MM.1S (cell line): ENCODE measurements at regions not wholly inside any gene's neighbourhood (a gene's known extent, or its start where the extent isn't known, plus 50 kb on each side); places are given as distances from the start of the nearest gene placed in this dataset.

ENCODE experiments used
- EZH2phosphoT487 ChIP-seq: fragments of 300-600 bp; sonication (generic); IDR thresholded peaks from 2 replicates; pipeline ENCODE4 v1.6.1; 2018; ENCODE audit warnings: antibody characterized with exemption, low read length
- TF ChIP-seq, protein P1 (sequence below): fragments of 300-600 bp; sonication (generic); IDR thresholded peaks from 2 replicates; pipeline ENCODE4 v1.5.1; 2016; ENCODE audit warnings: antibody characterized with exemption, low read length, mixed read lengths

DNA sequence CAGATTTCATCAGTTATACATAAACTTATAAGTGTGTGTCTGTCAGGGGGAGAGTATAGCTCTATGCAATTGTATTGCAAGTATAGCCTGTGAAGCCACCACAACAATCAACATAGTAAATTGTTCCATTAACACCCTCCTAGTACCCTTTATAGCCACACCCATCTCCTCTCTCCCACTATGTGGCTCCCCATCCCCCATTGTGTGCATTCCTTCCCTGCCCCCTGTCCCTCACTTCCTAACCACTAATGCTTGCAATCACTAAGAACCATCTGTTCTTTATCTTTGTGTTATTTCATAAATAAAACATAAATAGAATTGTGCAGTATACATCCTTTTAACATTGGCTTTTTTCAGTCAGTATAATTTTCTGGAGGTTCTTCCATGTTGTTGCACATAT, 83.1 kb upstream of the SLC5A12 start:
- TF ChIP-seq, protein P1, sequence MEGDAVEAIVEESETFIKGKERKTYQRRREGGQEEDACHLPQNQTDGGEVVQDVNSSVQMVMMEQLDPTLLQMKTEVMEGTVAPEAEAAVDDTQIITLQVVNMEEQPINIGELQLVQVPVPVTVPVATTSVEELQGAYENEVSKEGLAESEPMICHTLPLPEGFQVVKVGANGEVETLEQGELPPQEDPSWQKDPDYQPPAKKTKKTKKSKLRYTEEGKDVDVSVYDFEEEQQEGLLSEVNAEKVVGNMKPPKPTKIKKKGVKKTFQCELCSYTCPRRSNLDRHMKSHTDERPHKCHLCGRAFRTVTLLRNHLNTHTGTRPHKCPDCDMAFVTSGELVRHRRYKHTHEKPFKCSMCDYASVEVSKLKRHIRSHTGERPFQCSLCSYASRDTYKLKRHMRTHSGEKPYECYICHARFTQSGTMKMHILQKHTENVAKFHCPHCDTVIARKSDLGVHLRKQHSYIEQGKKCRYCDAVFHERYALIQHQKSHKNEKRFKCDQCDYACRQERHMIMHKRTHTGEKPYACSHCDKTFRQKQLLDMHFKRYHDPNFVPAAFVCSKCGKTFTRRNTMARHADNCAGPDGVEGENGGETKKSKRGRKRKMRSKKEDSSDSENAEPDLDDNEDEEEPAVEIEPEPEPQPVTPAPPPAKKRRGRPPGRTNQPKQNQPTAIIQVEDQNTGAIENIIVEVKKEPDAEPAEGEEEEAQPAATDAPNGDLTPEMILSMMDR: no peak
- no peak for TF ChIP-seq EZH2phosphoT487
